Suprapubic skin (tissue), 4 donors: ENCODE measurements at regions not wholly inside any gene's neighbourhood (a gene's known extent, or its start where the extent isn't known, plus 50 kb on each side); places are given as distances from the start of the nearest gene placed in this dataset.

Experiments used
- DNase-seq, 2 donors: peaks; one replicate each; pipeline ENCODE4 v3.0.0-alpha.2; 2019; ENCODE audit warnings: low spot score in 2 of 2
- H3K27ac ChIP-seq: fragments of 200-600 bp; sonication (generic); one replicate; pipeline ENCODE4 v1.5.1; 2019
- H3K27me3 ChIP-seq: fragments of 200-600 bp; sonication (generic); one replicate; pipeline ENCODE4 v1.5.1; 2019
- H3K36me3 ChIP-seq: fragments of 200-600 bp; sonication (generic); one replicate; pipeline ENCODE4 v1.5.1; 2019
- H3K4me1 ChIP-seq: fragments of 200-600 bp; sonication (generic); one replicate; pipeline ENCODE4 v1.5.1; 2019
- H3K4me3 ChIP-seq: fragments of 200-600 bp; sonication (generic); one replicate; pipeline ENCODE4 v1.5.1; 2019; ENCODE audit warnings: mild to moderate bottlenecking
- H3K9me3 ChIP-seq: fragments of 200-600 bp; sonication (generic); one replicate; pipeline ENCODE4 v1.5.1; 2019
- EP300 ChIP-seq: sonication (generic); formaldehyde crosslinking; IDR thresholded peaks from one replicate; pipeline ENCODE4 v1.6.1; 2017; ENCODE audit warnings: antibody characterized with exemption
- POLR2A ChIP-seq, 2 donors: fragments of 450-650 bp; IDR thresholded peaks; one replicate each; pipeline ENCODE4 v1.6.1; 2017; ENCODE audit warnings: antibody characterized with exemption in 2 of 2, mild to moderate bottlenecking in 2 of 2, moderate library complexity in 2 of 2
- POLR2AphosphoS5 ChIP-seq, 3 donors: sonication (generic); formaldehyde crosslinking; IDR thresholded peaks; one replicate each; pipeline ENCODE4 v1.6.1; 2017; ENCODE audit warnings: antibody characterized with exemption in 3 of 3
- WGBS: methylation state at CpG from one replicate; pipeline ENCODE4 v1.1.5; 2018; 5-methylcytosine and 5-hydroxymethylcytosine counted together
- TF ChIP-seq, protein P1 (sequence below), 2 donors: fragments of 200-600 bp in 1 of 2; fragments of 450-650 bp in 1 of 2; sonication (generic) in 1 of 2; IDR thresholded peaks; one replicate each; pipeline ENCODE4 v1.5.1; 2016 to 2019; ENCODE audit warnings: antibody characterized with exemption in 2 of 2, mild to moderate bottlenecking in 1 of 2, moderate library complexity in 1 of 2

- H3K36me3 ChIP-seq: no peaks in the 10 kb centered on the region
- TF ChIP-seq, protein P1, sequence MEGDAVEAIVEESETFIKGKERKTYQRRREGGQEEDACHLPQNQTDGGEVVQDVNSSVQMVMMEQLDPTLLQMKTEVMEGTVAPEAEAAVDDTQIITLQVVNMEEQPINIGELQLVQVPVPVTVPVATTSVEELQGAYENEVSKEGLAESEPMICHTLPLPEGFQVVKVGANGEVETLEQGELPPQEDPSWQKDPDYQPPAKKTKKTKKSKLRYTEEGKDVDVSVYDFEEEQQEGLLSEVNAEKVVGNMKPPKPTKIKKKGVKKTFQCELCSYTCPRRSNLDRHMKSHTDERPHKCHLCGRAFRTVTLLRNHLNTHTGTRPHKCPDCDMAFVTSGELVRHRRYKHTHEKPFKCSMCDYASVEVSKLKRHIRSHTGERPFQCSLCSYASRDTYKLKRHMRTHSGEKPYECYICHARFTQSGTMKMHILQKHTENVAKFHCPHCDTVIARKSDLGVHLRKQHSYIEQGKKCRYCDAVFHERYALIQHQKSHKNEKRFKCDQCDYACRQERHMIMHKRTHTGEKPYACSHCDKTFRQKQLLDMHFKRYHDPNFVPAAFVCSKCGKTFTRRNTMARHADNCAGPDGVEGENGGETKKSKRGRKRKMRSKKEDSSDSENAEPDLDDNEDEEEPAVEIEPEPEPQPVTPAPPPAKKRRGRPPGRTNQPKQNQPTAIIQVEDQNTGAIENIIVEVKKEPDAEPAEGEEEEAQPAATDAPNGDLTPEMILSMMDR (IDR thresholded peaks at IDR 0.05): no peak
- TF ChIP-seq POLR2AphosphoS5 (IDR thresholded peaks at IDR 0.05) (no peak), EP300 (no peak), POLR2A (IDR thresholded peaks at IDR 0.05) (no peak)
- no peaks in the 10 kb centered on the region for H3K9me3 ChIP-seq
- no peaks in the 10 kb centered on the region for H3K4me1 ChIP-seq
- no peak overlapping the region for H3K27ac ChIP-seq
- DNase-seq: no peak
- WGBS: 76% methylated on average over 5 of the region's 5 CpGs
- no peaks in the 10 kb centered on the region for H3K27me3 ChIP-seq
- H3K4me3 ChIP-seq: no peak overlapping the region
Measured at GRCh38 chr11:28649922-28650321, 541.7 kb downstream of the METTL15 start.

DNA sequence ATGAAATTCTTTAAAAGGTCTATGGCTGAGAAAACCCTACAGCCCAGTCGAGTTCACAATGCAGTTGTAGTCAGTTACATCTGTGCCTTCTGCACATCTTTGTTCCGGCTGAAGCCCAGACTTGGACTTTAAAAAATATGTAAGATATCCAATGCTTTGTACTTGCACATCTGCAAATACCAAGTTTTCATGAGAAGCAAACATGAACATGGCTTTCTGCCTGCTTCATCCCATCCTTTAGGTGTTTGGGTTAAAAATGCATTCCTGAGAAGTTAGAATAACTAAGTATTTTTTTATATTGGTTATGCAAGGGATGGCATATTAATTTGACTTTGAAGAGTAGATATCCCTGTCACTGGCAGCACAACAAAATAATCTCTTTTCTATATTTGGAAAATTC lies 528.4 kb downstream of the METTL15 start:
- H3K4me3 ChIP-seq: no peak overlapping the region
- H3K27ac ChIP-seq: no peak overlapping the region
- TF ChIP-seq POLR2AphosphoS5 (IDR thresholded peaks at IDR 0.05) (no peak), EP300 (no peak), POLR2A (IDR thresholded peaks at IDR 0.05) (no peak)
- TF ChIP-seq, protein P1 (IDR thresholded peaks at IDR 0.05): no peak
- DNase-seq: no peak
- no peaks in the 10 kb centered on the region for H3K27me3 ChIP-seq
- no peaks in the 10 kb centered on the region for H3K36me3 ChIP-seq
- no peaks in the 10 kb centered on the region for H3K9me3 ChIP-seq
- H3K4me1 ChIP-seq: no peaks in the 10 kb centered on the region
- 34% methylated on average over 2 of the region's 2 CpGs for WGBS

DNA sequence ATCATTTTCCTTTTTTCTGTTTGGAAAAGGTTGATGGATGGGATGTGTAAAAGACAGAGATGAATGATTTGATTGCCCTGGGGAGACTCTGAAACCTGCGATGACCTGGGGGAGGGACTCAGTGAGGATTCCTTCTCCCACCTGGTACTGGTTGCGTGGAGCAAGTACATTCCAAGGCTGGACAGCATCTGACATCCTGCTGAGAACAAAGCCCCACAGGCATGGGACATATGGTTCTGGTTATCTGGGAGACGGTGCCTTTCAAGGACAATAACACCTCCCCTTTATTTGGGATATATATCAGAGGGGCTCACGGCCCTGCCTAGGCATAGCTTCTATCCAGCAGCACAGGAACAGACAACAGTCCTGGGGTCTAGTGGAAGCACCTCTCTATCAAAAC lies 527.8 kb downstream of the METTL15 start:
- H3K27ac ChIP-seq: no peak overlapping the region
- WGBS: 50% methylated on average over 4 of the region's 4 CpGs
- H3K4me3 ChIP-seq: no peak overlapping the region
- H3K36me3 ChIP-seq: no peaks in the 10 kb centered on the region
- H3K27me3 ChIP-seq: no peaks in the 10 kb centered on the region
- no peak for DNase-seq
- TF ChIP-seq, protein P1 (IDR thresholded peaks at IDR 0.05): no peak
- TF ChIP-seq POLR2A (IDR thresholded peaks at IDR 0.05) (no peak), EP300 (no peak)
- H3K4me1 ChIP-seq: no peaks in the 10 kb centered on the region
- no peaks in the 10 kb centered on the region for H3K9me3 ChIP-seq

- no peaks in the 10 kb centered on the region for H3K36me3 ChIP-seq
- no peaks in the 10 kb centered on the region for H3K9me3 ChIP-seq
- WGBS: 56% methylated on average over 2 of the region's 2 CpGs
- TF ChIP-seq, protein P1 (IDR thresholded peaks at IDR 0.05): no peak
- TF ChIP-seq POLR2AphosphoS5 (IDR thresholded peaks at IDR 0.05) (no peak), POLR2A (IDR thresholded peaks at IDR 0.05) (no peak), EP300 (no peak)
- no peak overlapping the region for H3K4me3 ChIP-seq
- no peaks in the 10 kb centered on the region for H3K27me3 ChIP-seq
- no peak for DNase-seq
- no peak overlapping the region for H3K27ac ChIP-seq
- H3K4me1 ChIP-seq: no peaks in the 10 kb centered on the region
Measured at GRCh38 chr11:28632338-28632737, 524.1 kb downstream of the METTL15 start.

DNA sequence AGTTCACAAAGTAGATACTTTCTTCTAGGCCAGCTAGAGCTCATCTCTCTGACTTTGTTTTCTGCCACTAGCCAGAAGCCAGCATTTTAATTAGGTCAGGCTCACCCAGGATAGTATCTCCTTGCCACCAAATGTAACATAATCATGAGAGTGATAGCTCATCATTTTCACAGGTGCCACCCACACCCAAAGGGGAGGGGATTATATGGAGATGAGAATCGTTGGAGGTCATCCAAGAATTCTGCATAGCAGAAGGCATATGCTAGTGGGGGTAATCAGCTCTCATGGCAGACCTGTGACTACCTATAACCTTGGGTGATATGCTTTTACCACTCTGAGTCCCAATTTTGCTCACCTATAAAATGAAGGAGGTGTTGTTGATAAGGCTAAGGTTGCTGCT lies 523.0 kb downstream of the METTL15 start:
- 14% methylated on average over 1 of the region's 1 CpG for WGBS
- Histone ChIP-seq H3K4me3 (no peak overlapping the region), H3K4me1 (no peaks in the 10 kb centered on the region), H3K9me3 (no peaks in the 10 kb centered on the region), H3K27ac (no peak overlapping the region), H3K36me3 (no peaks in the 10 kb centered on the region), H3K27me3 (no peaks in the 10 kb centered on the region)
- no peak for DNase-seq
- no peak for TF ChIP-seq EP300
- no peak for TF ChIP-seq POLR2AphosphoS5 (IDR thresholded peaks at IDR 0.05)
- TF ChIP-seq, protein P1 (IDR thresholded peaks at IDR 0.05): no peak
- no peak for TF ChIP-seq POLR2A (IDR thresholded peaks at IDR 0.05)
